H1 (cell line): ENCODE measurements at regions not wholly inside any gene's neighbourhood (a gene's known extent, or its start where the extent isn't known, plus 50 kb on each side); places are given as distances from the start of the nearest gene placed in this dataset.

Experiments used
- CTCF ChIA-PET: fragments of 300-600 bp; sonication (Branson Sonifier 250); formaldehyde crosslinking; loops from one replicate; lab custom pipeline; 2021; ENCODE audit not compliant: partially characterized antibody; lab: Charles Lee
- POLR2A ChIA-PET: fragments of 300-600 bp; sonication (Branson Sonifier 250); formaldehyde crosslinking; loops from one replicate; lab custom pipeline; 2021; ENCODE audit warnings: inconsistent platforms; ENCODE audit not compliant: partially characterized antibody; lab: Charles Lee
- DNase-seq, 2 experiments: peaks; one replicate each; pipeline versions ENCODE4 v3.0.0 to v3.0.0-alpha.2; 2010 to 2022; ENCODE audit warnings: low spot score in 2 of 2, low read depth in 1 of 2, mixed read lengths in 1 of 2
- FAIRE-seq: peaks from 2 replicates; lab custom pipeline; 2011; peaks lifted over from hg19 to GRCh38; lab: Jason Lieb, UNC
- H2AFZ ChIP-seq: 2 replicates; pipeline ENCODE4 v1.8.1; 2012; ENCODE audit warnings: low read length, inconsistent platforms
- H2AK5ac ChIP-seq: 2 replicates; pipeline ENCODE4 v1.6.1; 2013; ENCODE audit warnings: low read depth, low read length
- H2BK120ac ChIP-seq: replicated peaks from 2 replicates; pipeline ENCODE3; 2013; ENCODE audit warnings: low read depth, low read length, inconsistent platforms
- H2BK12ac ChIP-seq: 2 replicates; pipeline ENCODE4 v1.6.1; 2013; ENCODE audit warnings: low read depth, low read length
- H2BK15ac ChIP-seq: 2 replicates; pipeline ENCODE4 v1.6.1; 2013; ENCODE audit warnings: low read length
- H2BK20ac ChIP-seq: 2 replicates; pipeline ENCODE4 v1.6.1; 2013; ENCODE audit warnings: low read length
- H2BK5ac ChIP-seq: 2 replicates; pipeline ENCODE4 v1.6.1; 2013; ENCODE audit warnings: low read depth, low read length
- H3K14ac ChIP-seq: 2 replicates; pipeline ENCODE4 v1.6.1; 2013; ENCODE audit warnings: inconsistent platforms; ENCODE audit not compliant: insufficient read length
- H3K18ac ChIP-seq: 2 replicates; pipeline ENCODE4 v1.6.1; 2013; ENCODE audit warnings: low read length; ENCODE audit errors: extremely low read depth
- H3K23ac ChIP-seq: 2 replicates; pipeline ENCODE4 v1.6.1; 2013; ENCODE audit warnings: inconsistent platforms; ENCODE audit not compliant: insufficient read length
- H3K23me2 ChIP-seq: 2 replicates; pipeline ENCODE4 v1.6.1; 2013; ENCODE audit warnings: low read depth, low read length
- H3K27ac ChIP-seq: 2 replicates; pipeline ENCODE4 v1.6.1; 2011; ENCODE audit warnings: low read depth, low read length, inconsistent platforms
- H3K27me3 ChIP-seq, 4 experiments: replicated peaks in 1 of 4; 1 replicate in 1 of 4; 2 replicates in 3 of 4; pipeline versions ENCODE4 v1.6.1 to v1.8.1; 2011 to 2013; ENCODE audit warnings: low read length in 3 of 4, mild to moderate bottlenecking in 3 of 4, inconsistent platforms in 2 of 4, mixed read lengths in 2 of 4, moderate library complexity in 1 of 4; ENCODE audit not compliant: control insufficient read depth in 3 of 4, insufficient read depth in 3 of 4; ENCODE audit errors: extremely low read depth in 1 of 4
- H3K36me3 ChIP-seq, 4 experiments: 2 replicates each; pipeline versions ENCODE4 v1.6.1 to v1.8.1; 2011 to 2013; ENCODE audit warnings: mild to moderate bottlenecking in 4 of 4, low read length in 3 of 4, moderate library complexity in 2 of 4, control low read depth in 1 of 4, inconsistent platforms in 1 of 4; ENCODE audit not compliant: insufficient read depth in 4 of 4, control insufficient read depth in 2 of 4
- H3K4ac ChIP-seq: replicated peaks from 2 replicates; pipeline ENCODE3; 2013; ENCODE audit warnings: low read length, low read depth, mixed read lengths, inconsistent platforms; ENCODE audit not compliant: insufficient read length
- H3K4me1 ChIP-seq, 4 experiments: replicated peaks in 1 of 4; 1 replicate in 1 of 4; 2 replicates in 3 of 4; pipeline versions ENCODE4 v1.6.1 to v1.8.1; 2011 to 2013; ENCODE audit warnings: low read length in 3 of 4, inconsistent platforms in 2 of 4, mixed read lengths in 1 of 4; ENCODE audit not compliant: insufficient read depth in 4 of 4, control insufficient read depth in 3 of 4
- H3K4me2 ChIP-seq, 2 experiments: 2 replicates each; pipeline versions ENCODE4 v1.6.1 to v1.8.1; 2011 to 2013; ENCODE audit warnings: low read depth in 2 of 2, low read length in 2 of 2, control low read depth in 1 of 2, inconsistent platforms in 1 of 2, mild to moderate bottlenecking in 1 of 2; ENCODE audit not compliant: insufficient read depth in 1 of 2
- H3K4me3 ChIP-seq, 4 experiments: fragments of 200-600, 300-600 bp in 1 of 4; sonication (generic), shearing (Covaris generic), sonication (Bioruptor Twin) in 1 of 4; 2 replicates each; pipeline versions ENCODE4 v1.5.1 to v1.8.1; 2011 to 2016; ENCODE audit warnings: low read length in 4 of 4, low read depth in 3 of 4, control low read depth in 2 of 4, inconsistent platforms in 2 of 4, mild to moderate bottlenecking in 2 of 4, mixed read lengths in 1 of 4, moderate library complexity in 1 of 4; ENCODE audit not compliant: insufficient read depth in 2 of 4; ENCODE audit errors: extremely low read depth in 1 of 4
- H3K56ac ChIP-seq: replicated peaks from 2 replicates; pipeline ENCODE3; 2013; ENCODE audit warnings: low read depth, mild to moderate bottlenecking, mixed read lengths, low read length, inconsistent platforms; ENCODE audit not compliant: insufficient read length
- H3K79me1 ChIP-seq: 2 replicates; pipeline ENCODE4 v1.6.1; 2013; ENCODE audit warnings: low read depth, low read length, control low read depth
- H3K79me2 ChIP-seq, 2 experiments: 2 replicates each; pipeline versions ENCODE4 v1.6.1 to v1.8.1; 2012 to 2013; ENCODE audit warnings: low read length in 2 of 2, mild to moderate bottlenecking in 2 of 2, inconsistent platforms in 1 of 2; ENCODE audit not compliant: insufficient read depth in 2 of 2, control insufficient read depth in 1 of 2
- H3K9ac ChIP-seq, 4 experiments: replicated peaks in 1 of 4; 1 replicate in 1 of 4; 2 replicates in 3 of 4; pipeline versions ENCODE4 v1.6.1 to v1.8.1; 2011 to 2013; ENCODE audit warnings: low read depth in 3 of 4, low read length in 3 of 4, control low read depth in 2 of 4, mild to moderate bottlenecking in 2 of 4, moderate library complexity in 2 of 4, inconsistent platforms in 1 of 4; ENCODE audit errors: extremely low read depth in 1 of 4
- H3K9me3 ChIP-seq, 2 experiments: 2 replicates each; pipeline versions ENCODE4 v1.6.1 to v1.8.1; 2012 to 2013; ENCODE audit warnings: mild to moderate bottlenecking in 2 of 2, moderate library complexity in 2 of 2, control low read depth in 1 of 2, inconsistent platforms in 1 of 2, low read depth in 1 of 2, low read length in 1 of 2, mixed read lengths in 1 of 2; ENCODE audit not compliant: insufficient read depth in 2 of 2
- H4K20me1 ChIP-seq, 2 experiments: replicated peaks in 1 of 2; 2 replicates each; pipeline versions ENCODE3 to v1.8.1; 2011 to 2013; ENCODE audit warnings: inconsistent platforms in 2 of 2, low read length in 2 of 2, mild to moderate bottlenecking in 1 of 2; ENCODE audit not compliant: insufficient read depth in 2 of 2, control insufficient read depth in 1 of 2
- H4K5ac ChIP-seq: 2 replicates; pipeline ENCODE4 v1.6.1; 2013; ENCODE audit warnings: low read length, low read depth, mixed read lengths, inconsistent platforms; ENCODE audit not compliant: insufficient read length
- H4K8ac ChIP-seq: 2 replicates; pipeline ENCODE4 v1.8.0; 2013; ENCODE audit warnings: mild to moderate bottlenecking, moderate library complexity, low read length, inconsistent platforms; ENCODE audit not compliant: insufficient read depth; ENCODE audit errors: extremely low read depth
- H4K91ac ChIP-seq: replicated peaks from 2 replicates; pipeline ENCODE3; 2013; ENCODE audit warnings: low read length, mixed read lengths, inconsistent platforms; ENCODE audit not compliant: insufficient read length
- RFX5 ChIP-seq: IDR thresholded peaks from 2 replicates; pipeline ENCODE4 v1.6.1; 2011; ENCODE audit warnings: low read depth, low read length, improper control_type of control experiment, borderline replicate concordance
- SIN3A ChIP-seq, 2 experiments: IDR thresholded peaks in 1 of 2; conservative IDR thresholded peaks in 1 of 2; 2 replicates each; pipeline ENCODE4 v1.6.1; 2011 to 2012; ENCODE audit warnings: low read length in 2 of 2, improper control_type of control experiment in 1 of 2, low read depth in 1 of 2, mild to moderate bottlenecking in 1 of 2
- WGBS, 2 experiments: shearing (Covaris generic) in 1 of 2; methylation state at CpG; one replicate each; pipeline versions ENCODE4 v1.1.6 to v1.1.7; 2013 to 2015; ENCODE audit warnings: low lambda C conversion rate in 2 of 2, mixed read lengths in 2 of 2, inconsistent platforms in 1 of 2, low coverage in 1 of 2, missing lambda C conversion rate in 1 of 2; ENCODE audit not compliant: insufficient replicate concordance in 2 of 2, insufficient coverage in 1 of 2, insufficient read length in 1 of 2; ENCODE audit errors: extremely low coverage in 1 of 2, missing lambda C conversion rate in 1 of 2; 5-methylcytosine and 5-hydroxymethylcytosine counted together
- TF ChIP-seq, protein P1 (sequence below): IDR thresholded peaks from 2 replicates; pipeline ENCODE4 v1.6.1; 2011; ENCODE audit warnings: low read depth, mild to moderate bottlenecking, low read length; ENCODE audit not compliant: insufficient read depth
- TF ChIP-seq, protein P2 (sequence below): IDR thresholded peaks from 2 replicates; pipeline ENCODE4 v1.6.1; 2012; ENCODE audit warnings: inconsistent platforms

DNA sequence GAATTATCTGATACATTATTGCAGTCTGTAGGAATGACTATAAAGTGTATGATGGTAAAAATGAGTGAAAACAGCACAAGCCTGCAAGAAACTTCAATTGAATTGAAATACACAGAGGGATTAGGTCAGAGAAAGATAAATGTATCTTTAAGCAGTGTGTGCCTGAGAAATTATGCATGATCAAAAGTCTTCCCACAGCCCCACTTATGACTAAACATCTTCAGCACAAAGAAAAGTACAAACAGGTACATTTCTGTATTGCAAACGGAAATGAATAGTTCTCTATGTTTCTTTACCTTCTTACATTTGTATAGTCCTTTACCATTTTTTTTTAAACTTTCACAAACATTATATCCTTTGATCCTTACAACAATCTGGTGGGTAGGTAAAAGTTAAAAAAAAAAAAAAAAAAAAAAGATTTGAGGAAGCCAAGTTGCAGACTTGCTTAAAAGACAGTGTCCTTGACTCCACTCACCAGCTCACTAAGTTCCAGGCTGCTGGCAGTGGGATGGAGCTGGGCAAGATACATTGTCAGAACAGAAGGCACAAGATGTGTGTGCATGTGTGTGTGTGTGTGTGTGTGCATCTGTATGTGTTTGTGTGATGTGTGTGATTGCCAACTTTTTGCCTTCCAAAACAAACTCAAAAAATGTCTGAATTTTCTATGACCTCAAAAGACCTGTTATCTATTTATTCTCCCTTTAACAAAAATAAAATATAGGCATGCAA lies 423.7 kb upstream of the ACVR2A start:
- no peaks in the 10 kb centered on the region for H3K9me3 ChIP-seq
- no peak for FAIRE-seq
- CTCF ChIA-PET = interaction anchor here (0.6 to 2.4 kb wide), 8 partner anchors 9 to 145 kb away, joined by 3 to 6 read pairs (median 4); no protein-coding TSS in a partner anchor

More for the DNA sequence above, 423.7 kb upstream of the ACVR2A start:
- no peak overlapping the region for H3K9ac ChIP-seq
- H3K79me1 ChIP-seq = no peaks in the 10 kb centered on the region
- H4K8ac ChIP-seq = no peak overlapping the region
- H4K20me1 ChIP-seq = no peaks in the 10 kb centered on the region
- no peak overlapping the region for H2BK5ac ChIP-seq
- H2AK5ac ChIP-seq = no peak overlapping the region
- WGBS, 2 experiments = 95% methylated on average over 1 of the region's 1 CpG; no CpG with 5 or more reads in 1 of the 2 experiments
- H3K4me3 ChIP-seq = no peak overlapping the region
- TF ChIP-seq, protein P1, sequence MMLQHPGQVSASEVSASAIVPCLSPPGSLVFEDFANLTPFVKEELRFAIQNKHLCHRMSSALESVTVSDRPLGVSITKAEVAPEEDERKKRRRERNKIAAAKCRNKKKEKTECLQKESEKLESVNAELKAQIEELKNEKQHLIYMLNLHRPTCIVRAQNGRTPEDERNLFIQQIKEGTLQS = no peak
- TF ChIP-seq RFX5 = no peak
- TF ChIP-seq, protein P2, sequence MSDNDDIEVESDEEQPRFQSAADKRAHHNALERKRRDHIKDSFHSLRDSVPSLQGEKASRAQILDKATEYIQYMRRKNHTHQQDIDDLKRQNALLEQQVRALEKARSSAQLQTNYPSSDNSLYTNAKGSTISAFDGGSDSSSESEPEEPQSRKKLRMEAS = no peak
- TF ChIP-seq SIN3A (conservative IDR thresholded peaks at IDR 0.05 in 1 of 2, IDR thresholded peaks at IDR 0.05 in 1 of 2; ENCODE audit: low read depth in 1 of 2, low read length in 2 of 2) = no peak
- no peak overlapping the region for H4K91ac ChIP-seq
- H3K23ac ChIP-seq = no peak overlapping the region
- no peak overlapping the region for H2BK120ac ChIP-seq
- H2BK20ac ChIP-seq = no peak overlapping the region
- POLR2A ChIA-PET = no interaction called here
- no peak overlapping the region for H3K4ac ChIP-seq
- H3K56ac ChIP-seq = no peak overlapping the region
- H4K5ac ChIP-seq = no peak overlapping the region
- no peak overlapping the region for H3K18ac ChIP-seq
- DNase-seq = no peak
- no peaks in the 10 kb centered on the region for H3K79me2 ChIP-seq
- no peak overlapping the region for H3K27ac ChIP-seq
- H3K14ac ChIP-seq = no peak overlapping the region
- no peaks in the 10 kb centered on the region for H3K27me3 ChIP-seq
- no peak overlapping the region for H2AFZ ChIP-seq
- H2BK12ac ChIP-seq = no peak overlapping the region
- no peaks in the 10 kb centered on the region for H3K36me3 ChIP-seq
- H2BK15ac ChIP-seq = no peak overlapping the region
- no peak overlapping the region for H3K4me2 ChIP-seq
- H3K23me2 ChIP-seq = no peaks in the 10 kb centered on the region
- H3K4me1 ChIP-seq = no peaks in the 10 kb centered on the region
